Renal cortex interstitium (tissue), 11 donors: ENCODE measurements at regions not wholly inside any gene's neighbourhood (a gene's known extent, or its start where the extent isn't known, plus 50 kb on each side); places are given as distances from the start of the nearest gene placed in this dataset.
"Not testable (repeated sequence)": the region's sequence is repeated elsewhere in the genome, so short reads cannot be mapped to it uniquely, and the experiment has no call there.

Experiments used
- DNase-seq, 11 donors: peaks; one replicate each; pipeline ENCODE4 v3.0.0-alpha.2; 2013; ENCODE audit warnings: low read depth in 9 of 11, low spot score in 4 of 11; ENCODE audit errors: extremely low read depth in 1 of 11

DNA sequence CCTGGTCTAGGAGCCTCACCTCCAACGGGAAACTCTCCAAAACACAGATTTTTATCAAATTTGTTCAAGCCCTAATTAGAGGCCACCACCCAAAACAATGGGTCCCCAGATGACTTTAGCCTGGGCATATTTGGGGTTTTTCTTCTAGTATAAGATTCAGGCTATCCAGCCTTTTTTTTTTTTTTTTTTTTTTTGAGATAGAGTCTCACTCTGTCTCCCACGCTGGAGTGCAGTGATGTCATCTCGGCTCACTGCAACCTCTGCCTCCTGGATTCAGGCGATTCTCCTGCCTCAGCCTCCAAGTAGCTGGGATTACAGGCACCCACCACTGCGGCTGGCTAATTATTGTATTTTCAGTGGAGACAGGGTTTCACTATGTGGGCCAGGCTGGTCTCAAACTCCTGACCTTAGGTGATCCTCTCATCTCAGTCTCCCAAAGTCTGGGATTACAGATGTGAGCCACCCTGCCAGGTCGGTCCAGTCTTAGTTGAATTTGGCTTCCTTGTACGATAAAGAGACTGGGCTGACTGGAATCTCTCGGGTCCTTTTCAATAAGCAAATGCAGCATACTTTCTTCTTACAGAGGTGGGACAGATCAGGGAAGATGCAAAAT, 91.4 kb upstream of the KLF6 start:
- DNase-seq, result no peak

DNA sequence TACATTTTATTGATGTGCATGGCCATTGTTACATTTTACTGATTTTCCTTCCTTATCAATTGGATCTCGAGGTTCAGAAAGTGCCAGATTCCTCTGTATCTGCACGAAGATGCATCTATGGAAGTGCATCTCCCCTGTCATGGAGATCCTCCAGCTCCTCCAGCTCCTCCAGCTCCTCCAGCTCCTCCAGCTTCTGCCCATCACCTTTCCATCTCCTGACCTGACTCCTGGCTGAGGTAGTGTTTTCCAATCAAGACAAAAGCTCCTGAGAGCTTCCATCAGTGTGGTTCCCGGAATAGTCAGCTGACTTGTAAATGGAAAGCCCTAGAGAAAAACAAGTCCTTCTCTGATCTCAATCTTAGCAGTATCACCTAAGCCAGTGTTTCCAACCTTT, 90.8 kb upstream of the KLF6 start:
- no peak for DNase-seq

DNA sequence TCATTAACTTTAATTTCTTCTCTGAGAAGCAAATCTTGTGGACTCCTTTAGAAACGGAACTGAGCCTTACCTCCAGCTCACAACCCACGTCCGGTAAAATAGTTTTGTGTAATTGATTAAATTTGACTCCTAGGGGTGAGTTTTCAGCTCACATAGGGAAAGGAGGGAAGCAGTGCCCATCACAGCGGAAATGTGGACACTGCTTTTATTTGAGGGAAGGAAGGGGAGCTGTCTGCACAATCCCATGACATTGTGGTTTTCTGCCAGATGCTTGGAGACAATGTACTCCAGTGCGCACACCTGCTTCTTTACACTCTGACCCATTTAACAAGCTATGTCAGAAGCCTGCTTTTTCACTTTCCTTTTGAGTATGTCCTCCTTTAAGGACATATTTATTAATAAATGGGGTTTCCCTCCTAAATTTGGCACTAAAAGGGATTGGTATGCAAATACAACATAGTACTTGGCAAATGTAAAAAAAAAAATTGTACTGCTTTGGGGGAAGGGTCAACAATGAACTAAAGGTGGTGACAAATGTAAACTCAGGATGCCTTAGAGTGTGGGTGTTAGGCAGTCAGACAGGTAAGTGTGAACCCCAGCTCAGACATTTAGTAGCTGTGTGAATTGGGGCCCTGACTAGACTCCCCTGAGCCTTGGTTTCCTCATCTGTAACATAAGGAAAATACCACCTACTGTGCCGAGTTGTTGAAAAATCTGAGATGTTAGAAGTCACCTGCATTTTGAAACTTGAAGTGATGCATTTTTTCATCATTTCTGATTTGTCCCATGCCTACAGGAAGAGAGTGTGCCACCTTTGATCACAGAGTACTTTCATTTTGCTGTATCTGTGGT, 90.2 kb upstream of the KLF6 start:
- DNase-seq, result no peak

DNA sequence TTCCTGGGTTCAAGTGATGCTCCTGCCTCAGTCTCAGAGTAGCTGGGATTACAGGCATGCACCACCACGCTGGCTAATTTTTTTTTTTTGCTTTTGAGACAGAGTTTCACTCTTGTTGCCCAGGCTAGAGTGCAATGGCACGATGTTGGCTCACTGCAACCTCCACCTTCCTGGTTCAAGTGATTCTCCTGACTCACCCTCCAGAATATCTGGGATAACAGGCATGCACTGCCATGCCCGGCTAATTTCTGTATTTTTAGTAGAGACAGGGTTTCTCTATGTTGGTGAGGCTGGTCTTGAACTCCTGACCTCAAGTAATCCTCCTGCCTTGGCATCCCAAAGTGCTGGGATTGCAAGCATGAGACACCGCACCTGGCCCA, 89.6 kb upstream of the KLF6 start:
- not testable (repeated sequence) for DNase-seq

DNA sequence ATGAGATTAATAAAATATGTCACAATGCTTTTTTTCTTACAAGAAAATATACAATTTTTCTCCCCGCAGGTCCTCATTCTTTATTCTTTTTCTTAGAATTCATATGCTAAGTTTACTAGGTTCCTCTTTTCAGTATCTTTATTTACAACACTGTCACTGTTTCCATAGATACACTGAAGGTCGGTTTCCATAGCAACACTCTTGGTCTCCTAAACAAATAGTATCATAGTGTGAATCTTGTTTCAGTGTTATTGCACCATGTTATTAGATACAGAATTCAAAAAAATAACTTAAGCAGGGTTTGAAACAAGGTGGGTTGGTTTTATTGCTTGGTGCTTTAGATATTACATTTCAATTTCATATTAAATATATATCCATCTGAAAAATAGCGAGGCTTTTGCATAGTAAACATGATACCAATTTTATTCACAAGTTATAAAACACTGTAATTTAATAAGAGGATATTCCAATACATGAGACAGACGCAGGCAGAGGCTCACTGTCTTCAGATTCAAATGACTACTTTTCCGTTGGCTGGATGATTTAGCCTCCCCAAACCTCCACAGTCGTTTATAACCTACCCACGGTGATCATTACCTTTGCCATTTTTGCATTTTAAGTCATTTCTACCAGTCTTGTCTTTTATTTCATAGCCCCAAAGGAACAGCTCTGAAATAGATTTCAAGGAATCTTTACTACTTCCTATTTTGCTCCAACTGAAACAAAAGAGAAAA, 88.9 kb upstream of the KLF6 start:
- peak in 3 of 11 donors; percentile 45 to 62 (median 58) for DNase-seq

DNA sequence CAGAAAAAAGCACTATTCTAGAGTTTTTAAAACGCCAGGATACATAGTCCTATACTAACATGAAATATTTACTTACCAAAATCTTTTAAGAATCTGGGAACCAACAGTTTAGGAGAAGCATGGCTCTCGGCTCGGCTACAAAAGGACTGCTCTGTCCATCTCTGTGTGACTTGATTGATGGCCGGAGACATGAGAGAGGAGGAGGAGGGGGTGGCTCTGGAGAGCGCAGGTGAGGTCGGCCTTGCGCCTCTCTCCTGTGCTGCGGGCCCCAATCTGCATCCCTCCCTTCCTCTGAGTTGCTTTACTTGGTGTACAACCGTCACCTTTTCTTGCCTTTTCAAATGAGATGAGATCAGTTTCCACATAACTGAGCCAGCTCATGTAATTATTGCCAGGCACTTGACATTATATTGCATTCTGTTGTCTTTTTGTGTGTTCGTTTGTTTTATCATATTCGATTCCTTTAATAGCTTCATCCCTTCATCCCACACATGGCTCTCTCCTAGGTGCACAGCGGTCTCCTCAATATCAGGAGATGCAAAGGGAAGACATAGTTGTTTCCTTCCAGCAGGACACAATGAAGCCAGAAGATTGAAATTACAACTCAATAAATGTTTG, 87.8 kb upstream of the KLF6 start:
- DNase-seq, result no peak

DNA sequence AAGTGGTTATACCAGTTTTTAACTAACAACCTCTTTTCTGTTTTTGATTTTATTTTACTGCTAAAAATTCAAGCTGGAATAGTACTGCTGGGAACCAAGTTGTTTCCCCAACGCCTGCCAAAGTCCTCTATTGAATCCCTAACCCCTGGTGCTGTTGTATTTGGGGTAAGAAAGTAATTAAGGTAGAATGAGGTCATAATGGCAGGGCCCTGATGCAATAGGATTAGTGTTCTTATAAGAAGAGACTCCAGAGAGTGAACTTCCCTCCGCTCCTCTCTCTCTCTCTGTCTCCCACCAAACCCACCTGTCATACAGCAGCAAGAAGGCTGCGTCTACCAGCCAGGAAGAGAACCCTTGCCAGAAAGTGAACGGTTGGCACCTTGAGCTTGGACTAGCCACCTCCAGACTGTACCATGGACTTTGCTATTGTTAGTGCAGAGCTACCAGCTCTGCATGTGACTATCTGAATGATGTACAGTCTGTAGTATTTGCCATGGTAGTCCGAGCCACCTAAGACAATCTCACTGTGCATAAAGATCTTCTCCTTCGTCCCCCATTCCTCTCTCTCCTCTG, 86.5 kb upstream of the KLF6 start:
- DNase-seq, result no peak

DNA sequence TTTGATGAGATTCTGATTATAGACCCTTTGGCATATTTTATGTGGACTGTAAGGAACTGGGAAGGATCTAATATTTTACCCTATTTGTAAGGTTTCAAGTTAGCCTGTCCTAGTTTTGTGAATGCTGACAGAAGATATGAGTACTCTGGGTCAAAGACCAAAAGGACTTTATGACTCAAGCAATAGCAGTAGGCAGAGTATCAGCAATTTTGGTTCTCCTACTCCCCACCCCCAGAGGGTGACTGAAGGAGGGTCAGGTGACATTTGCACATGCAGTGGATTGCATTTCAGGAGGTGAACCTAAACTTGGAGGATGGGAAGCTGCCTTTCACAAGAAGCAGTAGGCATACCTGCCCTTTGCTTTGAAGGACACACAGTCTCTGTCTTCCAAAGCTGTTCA, 84.0 kb upstream of the KLF6 start:
- no peak for DNase-seq

DNA sequence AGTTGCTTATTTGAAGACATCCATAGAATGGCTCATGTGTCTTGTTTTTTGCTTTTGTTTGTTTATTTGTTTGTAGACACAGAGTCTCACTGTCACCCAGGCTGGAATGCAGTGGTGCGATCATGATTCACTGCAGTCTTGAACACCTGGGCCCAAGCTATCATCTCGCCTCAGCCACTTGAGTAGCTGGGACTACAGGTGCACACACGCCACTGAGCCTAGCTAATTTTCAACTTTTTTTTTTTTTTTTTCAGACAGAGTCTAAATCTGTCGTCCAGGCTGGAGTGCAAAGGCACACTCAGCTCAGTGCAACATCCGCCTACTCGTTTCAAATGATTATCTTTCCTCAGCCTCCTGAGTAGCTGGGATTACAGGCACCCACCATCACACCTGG, 83.3 kb upstream of the KLF6 start:
- DNase-seq, result no peak

DNA sequence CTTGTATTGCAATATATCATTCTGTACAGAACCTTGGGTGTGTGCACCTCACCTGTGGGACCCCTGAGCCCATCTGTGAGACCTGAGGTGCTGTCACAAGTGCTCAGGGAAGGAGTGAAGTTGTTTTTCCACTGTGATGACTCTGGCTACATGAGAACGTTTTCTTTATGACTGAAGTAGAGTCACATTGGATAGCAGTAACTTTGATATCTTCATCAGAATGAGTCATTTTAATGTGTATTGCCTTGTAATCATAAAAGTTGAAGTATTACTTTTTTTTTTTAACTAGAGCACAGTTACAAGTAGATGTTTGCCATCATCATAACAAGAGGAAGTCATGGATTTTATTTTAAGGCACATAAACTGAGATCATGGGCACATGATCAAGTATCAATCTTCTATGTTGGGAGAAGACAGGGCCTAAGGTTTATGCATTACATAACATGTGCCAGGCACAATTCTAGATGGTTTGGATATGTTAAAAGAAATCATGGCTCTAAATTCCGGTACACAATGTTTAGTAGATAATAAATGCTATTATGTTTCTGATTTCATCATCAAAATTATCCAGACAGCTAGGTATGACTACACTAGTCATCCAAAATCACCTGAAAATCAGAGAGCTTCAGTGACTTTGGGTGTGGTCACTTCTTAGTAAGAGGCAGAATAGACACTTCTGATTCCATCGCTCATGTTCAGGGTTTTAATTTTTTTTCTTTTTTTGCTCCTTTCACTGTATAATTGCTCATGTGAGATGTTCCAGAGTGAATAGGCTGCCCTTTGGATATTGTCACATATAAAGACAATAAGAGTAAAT, 82.7 kb upstream of the KLF6 start:
- no peak for DNase-seq

DNA sequence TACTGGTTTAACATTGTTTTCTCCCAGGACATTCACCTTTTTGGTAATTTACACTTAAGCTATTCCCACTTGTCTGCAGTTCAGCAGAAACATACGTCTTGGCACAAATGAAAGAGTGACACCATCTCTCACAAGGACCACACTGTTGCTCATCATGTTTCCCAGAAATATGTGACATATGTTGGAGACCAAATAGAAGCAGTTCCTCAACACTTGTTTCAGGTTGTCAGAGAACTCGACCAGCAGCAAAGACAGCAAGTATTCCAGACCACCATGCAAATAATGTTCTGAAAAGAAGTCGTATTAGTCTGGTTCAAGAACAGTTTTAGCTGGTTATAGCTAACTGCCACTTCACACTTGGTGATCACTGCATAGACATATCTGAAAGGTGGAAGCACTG, 81.3 kb upstream of the KLF6 start:
- no peak for DNase-seq

DNA sequence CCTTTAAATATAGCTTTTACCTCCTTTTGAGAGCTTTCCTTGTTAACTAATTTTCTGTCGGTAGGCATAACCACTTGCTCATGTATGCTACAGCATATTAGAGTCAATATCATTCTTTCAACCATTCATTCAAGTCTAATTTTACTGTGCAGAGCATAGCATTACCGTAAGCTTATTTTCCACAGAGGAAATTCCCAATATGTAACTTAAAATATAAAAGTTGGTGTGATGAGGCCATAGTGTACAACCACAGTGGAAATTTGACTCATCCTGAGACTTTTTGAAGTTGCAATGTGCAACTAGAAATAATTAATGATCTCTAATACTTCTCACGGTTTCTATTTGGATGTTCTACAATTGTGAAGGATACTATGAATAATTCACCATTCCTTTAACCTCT, 80.6 kb upstream of the KLF6 start:
- DNase-seq, result no peak

DNA sequence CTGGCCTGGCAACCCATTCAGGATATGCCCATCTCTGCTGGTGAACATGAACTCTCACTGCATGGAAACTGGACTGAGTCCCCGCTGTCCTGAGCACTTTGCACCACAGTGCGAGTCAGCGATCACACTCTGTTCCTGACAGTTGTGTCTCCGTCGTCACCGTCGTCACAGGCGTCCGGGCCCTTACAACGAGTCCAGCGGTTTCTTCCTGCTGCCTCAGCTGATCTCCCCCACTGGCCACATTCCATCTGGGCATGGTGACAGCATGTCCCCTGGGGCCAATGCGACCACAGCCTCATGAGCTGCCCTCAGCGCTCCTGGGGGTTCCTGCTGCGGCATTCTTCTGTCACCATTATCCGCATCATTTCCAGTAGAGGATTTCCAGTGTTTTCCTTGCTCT, 76.8 kb upstream of the KLF6 start:
- DNase-seq, result no peak

DNA sequence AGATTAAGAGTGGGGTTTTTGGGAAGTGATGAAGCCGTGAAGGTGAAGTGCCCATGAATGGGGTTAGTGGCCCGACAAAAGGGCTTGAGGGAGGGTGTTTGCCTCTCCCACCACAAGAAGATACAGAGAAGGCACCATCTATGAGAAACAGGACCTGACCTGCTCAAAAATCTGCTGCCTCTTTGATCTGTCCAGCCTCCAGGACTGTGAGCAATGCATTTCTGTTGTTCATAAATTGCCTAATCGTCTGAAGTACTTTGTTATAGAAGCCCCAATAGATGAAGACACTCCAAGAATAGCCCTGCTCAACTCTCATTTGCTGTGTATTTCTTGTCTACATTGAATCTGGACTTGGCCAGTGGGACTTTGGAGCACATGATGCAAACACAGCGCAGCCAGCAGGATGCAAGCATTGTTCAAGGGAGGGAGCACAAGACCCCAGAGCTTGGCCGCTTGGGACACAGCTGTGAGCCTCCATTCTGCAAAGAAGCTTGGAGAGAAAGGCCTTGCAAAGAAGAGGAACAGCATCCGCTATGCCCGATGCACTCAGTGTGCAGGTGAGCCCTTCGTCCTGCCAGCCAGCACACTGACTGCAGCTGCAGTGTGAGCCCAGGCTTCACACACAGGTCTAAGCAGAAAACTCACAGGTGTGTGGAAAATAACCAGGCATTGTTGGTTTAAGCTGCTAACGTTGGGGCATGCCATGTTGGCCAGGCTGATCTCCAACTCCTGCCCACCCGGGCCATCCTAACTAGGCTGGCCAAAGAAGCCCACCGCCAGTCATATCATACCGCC, 73.2 kb upstream of the KLF6 start:
- no peak for DNase-seq

DNA sequence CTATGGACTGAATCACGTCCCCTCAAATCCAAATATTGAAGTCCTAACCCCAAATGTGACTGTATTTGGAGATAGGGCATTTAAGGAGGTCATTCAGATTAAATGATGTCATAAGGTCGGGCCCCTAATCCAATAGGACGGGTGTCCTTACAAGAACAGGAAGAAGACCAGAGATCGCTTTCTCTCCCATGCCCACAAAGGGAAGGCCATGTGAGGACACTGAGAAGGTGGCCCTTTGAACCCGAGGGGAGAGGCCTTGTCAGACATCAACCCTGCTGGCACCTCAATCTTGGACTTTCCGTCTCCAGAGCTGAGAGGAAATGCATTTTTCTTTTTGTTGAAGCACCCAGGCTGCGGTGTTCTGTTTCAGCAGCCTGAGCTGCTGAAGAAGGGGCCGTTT, 72.3 kb upstream of the KLF6 start:
- DNase-seq, result no peak

DNA sequence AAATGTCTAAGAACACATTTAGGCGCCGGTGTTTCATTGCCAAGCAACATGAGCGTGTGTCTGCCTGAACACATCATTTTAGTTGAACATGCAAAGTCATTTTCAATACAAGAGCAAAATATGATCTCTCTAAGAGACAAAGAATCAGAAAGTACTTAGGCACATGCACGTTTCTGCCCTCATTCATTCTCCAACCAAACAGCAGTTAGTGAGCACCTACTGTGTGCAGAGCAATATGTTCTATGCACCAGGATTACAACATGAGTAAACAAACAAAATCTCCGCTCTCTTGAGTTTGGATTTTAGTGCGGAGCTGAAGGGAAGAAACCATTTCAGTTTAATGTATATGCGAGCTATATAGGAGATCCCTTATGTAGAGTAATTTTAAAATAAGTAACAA, 71.6 kb upstream of the KLF6 start:
- no peak for DNase-seq

DNA sequence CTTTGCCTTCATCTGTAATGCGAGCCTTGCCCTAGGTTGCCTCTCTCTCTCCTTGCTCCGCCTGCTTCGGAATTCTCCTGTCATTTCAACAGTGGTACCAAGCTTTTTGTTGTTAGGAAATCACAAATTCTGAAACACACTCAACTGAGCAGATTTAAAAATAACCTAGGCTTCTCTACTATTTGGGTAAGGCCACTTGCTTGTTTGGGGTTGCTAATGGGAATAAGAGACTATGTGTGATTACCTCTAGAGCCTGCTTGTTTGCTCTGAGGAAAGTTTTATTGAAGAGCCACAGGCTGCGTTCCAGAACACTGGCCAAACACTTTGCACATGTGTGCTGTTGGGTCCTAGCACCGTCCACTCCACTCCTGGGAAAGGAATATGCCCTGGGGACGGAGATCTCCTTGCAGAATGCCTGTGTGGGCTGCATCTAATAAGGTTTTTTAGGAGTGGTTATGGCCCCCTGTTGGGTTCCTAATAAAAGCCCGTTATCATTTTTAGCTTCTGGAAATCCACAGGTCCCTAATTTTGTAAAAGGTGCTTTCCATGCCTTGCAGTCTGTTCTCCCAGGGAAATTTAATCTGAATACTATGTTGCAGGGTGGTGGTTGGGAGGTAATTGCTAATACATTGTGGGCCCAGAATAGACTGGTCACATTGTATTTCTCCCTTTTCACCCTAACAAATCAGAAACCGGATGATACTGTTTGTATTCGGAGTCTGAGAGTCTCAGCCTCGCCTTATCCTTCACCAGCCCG, 68.7 kb upstream of the KLF6 start:
- peak in 10 of 11 donors; percentile 21 to 54 (median 40) for DNase-seq
